ENCODE measurements at regions not wholly inside any gene's neighbourhood (a gene's known extent, or its start where the extent isn't known, plus 50 kb on each side); places are given as distances from the start of the nearest gene placed in this dataset.
"Not testable (repeated sequence)": the region's sequence is repeated elsewhere in the genome, so short reads cannot be mapped to it uniquely, and the experiment has no call there.

- DNase-seq, result no peak
Measured at GRCh38 chr10:125450218-125450617, 232.7 kb downstream of the TEX36 start.

- DNase-seq, result no peak
Measured at GRCh38 chr10:125449571-125449970, 233.4 kb downstream of the TEX36 start.

- DNase-seq, result no peak
Measured at GRCh38 chr10:125448596-125448995, 234.4 kb downstream of the TEX36 start.

GRCh38 chr10:125444790-125445189, 238.2 kb downstream of the TEX36 start:
- DNase-seq, result no peak

GRCh38 chr10:125442856-125443540, 240.0 kb downstream of the TEX36 start:
- no peak for DNase-seq

GRCh38 chr10:125441151-125441550, 241.8 kb downstream of the TEX36 start:
- DNase-seq, result no peak

GRCh38 chr10:125431149-125431548, 251.8 kb downstream of the TEX36 start:
- DNase-seq, result no peak

GRCh38 chr10:125428054-125428453, 254.9 kb downstream of the TEX36 start:
- DNase-seq, result no peak

GRCh38 chr10:125424191-125424847, 258.6 kb downstream of the TEX36 start:
- no peak for DNase-seq

GRCh38 chr10:125423569-125423968, 259.4 kb downstream of the TEX36 start:
- DNase-seq, result no peak

- DNase-seq, result no peak
Measured at GRCh38 chr10:125419831-125420230, 259.5 kb upstream of the CTBP2 start.

GRCh38 chr10:125419146-125419545, 258.8 kb upstream of the CTBP2 start:
- DNase-seq, result no peak

GRCh38 chr10:125417605-125418004, 257.2 kb upstream of the CTBP2 start:
- no peak for DNase-seq

- DNase-seq, result no peak
Measured at GRCh38 chr10:125415964-125416363, 255.6 kb upstream of the CTBP2 start.

- no peak for DNase-seq
Measured at GRCh38 chr10:125415006-125415633, 254.8 kb upstream of the CTBP2 start.

- DNase-seq, result no peak
Measured at GRCh38 chr10:125411724-125412123, 251.4 kb upstream of the CTBP2 start.

GRCh38 chr10:125409756-125410155, 249.4 kb upstream of the CTBP2 start:
- DNase-seq, result no peak

GRCh38 chr10:125407557-125407956, 247.2 kb upstream of the CTBP2 start:
- DNase-seq, result no peak

GRCh38 chr10:125407000-125407502, 246.7 kb upstream of the CTBP2 start:
- DNase-seq, result no peak

GRCh38 chr10:125404902-125405301, 244.5 kb upstream of the CTBP2 start:
- not testable (repeated sequence) for DNase-seq

GRCh38 chr10:125401462-125401861, 241.1 kb upstream of the CTBP2 start:
- DNase-seq, result no peak

- no peak for DNase-seq
Measured at GRCh38 chr10:125399289-125399688, 238.9 kb upstream of the CTBP2 start.

- no peak for DNase-seq
Measured at GRCh38 chr10:125398270-125398669, 237.9 kb upstream of the CTBP2 start.

- no peak for DNase-seq
Measured at GRCh38 chr10:125397608-125398007, 237.2 kb upstream of the CTBP2 start.

Measured in femur (tissue), 1 donor.